SHP77 treated with DMSO at 0.1 percent for 48 hours (cell line): ENCODE measurements at regions not wholly inside any gene's neighbourhood (a gene's known extent, or its start where the extent isn't known, plus 50 kb on each side); places are given as distances from the start of the nearest gene placed in this dataset.

Source experiments
- DNase-seq: peaks from one replicate; lab custom pipeline; 2025; lab: John Stamatoyannopoulos, UW

DNA sequence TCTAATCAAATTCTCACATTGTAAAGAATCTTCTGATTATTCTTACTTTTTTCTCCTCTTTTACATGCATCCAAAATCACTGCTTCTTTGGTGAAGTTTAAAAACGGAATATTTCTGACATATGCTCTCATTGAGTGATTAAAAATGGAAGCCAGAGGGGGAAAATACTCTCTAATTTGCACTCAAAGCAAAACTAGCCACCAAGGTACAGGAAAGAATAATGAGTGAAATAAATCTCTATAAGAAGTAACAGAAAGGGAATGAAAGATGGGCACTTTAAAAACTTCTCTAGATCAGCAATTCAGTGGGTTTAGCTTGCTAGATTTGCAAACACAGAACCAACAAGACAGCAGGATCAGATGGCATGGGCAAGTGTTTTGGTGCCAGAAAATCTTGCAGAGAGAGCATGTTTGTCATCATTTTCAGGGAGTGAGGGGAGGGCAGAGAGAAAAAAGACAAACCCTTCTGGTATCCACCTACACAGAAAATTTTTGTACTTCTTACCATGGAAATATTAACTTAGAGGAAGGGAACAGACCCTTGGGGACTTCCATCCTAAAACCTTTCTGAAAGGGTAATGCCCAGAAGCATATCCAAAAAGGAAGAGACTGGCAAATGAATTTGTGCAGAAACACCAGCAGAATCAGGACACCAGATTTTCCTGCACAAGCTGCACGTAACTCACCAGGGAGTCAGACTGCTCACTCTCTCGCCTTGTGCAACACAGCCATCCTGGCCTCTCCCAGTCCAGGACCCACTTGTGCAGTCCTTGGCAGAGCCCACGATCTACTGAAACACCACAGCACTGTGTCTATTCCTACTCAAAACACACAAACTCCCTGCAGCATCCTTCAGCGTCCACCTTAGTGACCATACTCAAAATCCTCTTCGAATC, 270.2 kb upstream of the PRDM1 start:
- DNase-seq = no peak

GRCh38 chr6:105814745-105815536, 271.2 kb upstream of the PRDM1 start:
- DNase-seq = no peak

DNA sequence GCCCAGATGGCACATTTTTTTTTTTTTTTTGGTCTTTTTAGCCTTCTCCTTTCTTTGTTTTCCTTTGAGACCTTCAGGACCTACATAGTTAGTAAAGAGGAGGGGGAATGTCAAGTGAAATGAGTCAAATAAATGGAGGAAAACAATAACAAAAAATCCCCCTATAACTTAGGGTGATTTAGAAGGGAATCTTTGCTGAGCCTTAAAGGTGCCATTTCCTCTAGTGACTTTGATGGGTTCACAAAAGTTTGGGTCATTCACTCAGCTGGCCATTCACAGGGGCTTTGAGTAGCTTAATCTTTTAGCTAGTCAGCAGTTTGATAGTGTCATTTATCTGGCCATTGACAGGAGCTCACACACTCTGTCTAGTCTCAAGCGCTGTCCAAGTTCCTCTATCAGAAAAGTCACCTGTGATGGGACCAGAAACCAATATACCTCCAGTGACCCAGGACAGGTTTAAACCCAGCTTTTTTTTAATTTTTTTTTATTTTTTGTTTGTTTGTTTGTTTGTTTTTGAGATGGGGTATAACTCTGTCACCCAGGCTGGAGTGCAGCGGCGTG, 275.1 kb upstream of the PRDM1 start:
- DNase-seq = no peak

- no peak for DNase-seq
Measured at GRCh38 chr6:105810105-105810921, 275.8 kb upstream of the PRDM1 start.

- DNase-seq = no peak
Measured at GRCh38 chr6:105808571-105808970, 277.6 kb upstream of the PRDM1 start.

GRCh38 chr6:105807905-105808304, 278.2 kb upstream of the PRDM1 start:
- DNase-seq = no peak

DNA sequence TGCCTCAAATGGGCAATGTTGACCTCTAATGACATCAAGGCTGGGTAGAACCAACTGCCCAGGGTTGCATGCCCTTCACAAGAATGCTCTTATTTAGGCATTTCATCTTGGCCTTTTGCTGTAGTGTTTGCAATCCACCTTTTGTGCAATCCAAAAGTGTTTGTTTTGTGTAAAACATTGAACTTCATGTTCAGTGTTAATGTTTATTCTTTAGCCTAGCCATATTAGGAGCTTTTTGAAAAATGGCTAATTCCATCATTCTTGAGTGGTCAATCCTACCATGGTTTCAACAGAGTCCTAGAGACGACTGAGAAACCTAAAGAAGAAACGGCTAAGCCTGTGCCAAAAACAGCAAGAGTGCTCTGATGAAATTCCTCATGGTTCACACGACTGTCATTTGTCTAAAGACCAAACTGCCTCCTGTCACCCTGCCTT, 279.6 kb upstream of the PRDM1 start:
- DNase-seq = no peak

DNA sequence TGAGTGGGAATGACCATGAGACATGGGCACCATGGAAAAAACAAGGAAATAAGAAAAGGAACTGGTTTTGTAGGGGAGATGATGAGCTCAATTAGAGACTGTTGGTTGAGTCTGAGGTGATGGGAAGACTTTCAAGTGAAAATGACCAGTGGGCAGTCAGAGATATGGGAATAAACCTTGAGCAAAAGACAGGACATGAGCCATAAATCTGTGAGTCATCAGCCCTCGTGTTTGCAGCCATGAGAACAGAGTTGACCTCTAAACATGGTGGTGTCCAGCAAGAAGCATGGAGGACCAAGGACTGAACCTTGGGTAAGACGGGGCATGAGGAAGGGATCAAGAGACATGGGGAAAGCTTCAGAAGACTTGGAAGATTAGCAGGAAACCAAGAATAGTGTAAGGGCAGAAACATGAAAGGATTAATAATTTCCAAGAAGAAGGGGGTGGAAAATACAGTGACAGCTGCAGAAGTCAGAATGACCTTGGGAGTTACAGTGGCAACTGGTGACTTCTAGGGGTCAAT, 280.6 kb upstream of the PRDM1 start:
- no peak for DNase-seq

- DNase-seq = no peak
Measured at GRCh38 chr6:105804424-105804823, 281.7 kb upstream of the PRDM1 start.

- no peak for DNase-seq
Measured at GRCh38 chr6:105804000-105804399, 282.1 kb upstream of the PRDM1 start.

DNA sequence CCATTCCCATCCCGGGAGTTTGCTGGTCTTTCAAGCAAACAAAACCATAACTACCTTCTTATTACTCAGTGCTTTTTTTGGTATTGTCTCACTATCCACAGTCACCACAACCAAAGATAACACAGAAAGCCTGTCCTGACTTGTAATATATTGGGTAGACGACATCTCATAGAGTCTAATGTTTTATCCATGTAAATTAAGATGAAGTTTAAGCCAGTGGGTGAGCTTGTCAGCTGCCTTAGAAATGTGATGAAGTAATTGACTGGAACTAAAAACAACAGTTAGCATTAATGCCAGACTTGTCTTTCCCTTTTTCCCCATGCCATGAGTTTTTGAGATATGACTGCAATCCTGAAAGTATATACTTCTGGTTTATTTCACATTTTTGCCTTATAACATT, 282.7 kb upstream of the PRDM1 start:
- DNase-seq = no peak

GRCh38 chr6:105802703-105803102, 283.4 kb upstream of the PRDM1 start:
- DNase-seq = no peak

DNA sequence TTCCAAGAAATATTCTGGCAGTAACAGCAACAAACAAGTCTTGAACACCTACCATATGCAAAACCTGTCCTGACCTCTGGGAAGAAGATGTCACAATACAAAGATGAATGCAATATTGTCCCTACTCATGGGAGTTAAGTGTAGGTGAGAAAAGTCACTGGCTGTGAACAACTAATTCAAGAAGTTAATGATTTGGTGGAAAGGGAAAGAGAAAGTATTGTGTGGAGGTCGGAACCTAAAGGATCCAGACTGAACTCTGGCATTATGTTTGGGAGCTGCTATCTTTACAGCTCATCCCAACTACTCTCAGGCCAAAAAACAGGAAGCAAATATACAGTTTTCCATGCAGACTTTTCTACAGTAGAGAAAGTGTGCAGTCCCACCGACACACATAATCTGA, 285.3 kb upstream of the PRDM1 start:
- no peak for DNase-seq

DNA sequence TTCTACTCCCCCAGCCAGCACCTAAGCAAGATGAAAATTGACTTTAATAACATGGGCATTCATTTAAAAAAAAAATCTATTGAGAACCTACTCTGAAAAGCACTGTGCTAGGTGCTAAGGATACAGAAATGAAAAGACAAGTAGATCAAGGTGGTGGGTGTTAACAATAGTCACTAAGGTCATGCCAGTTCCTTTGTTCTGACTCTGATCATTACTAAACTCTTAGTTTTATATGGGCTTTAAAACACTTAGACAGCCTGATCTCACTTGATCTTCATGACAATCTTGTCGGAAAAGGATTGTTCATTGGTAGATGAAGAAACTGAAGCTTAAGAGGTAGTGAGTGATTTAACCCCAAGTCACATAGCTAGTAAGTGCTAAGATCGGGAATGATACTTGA, 285.7 kb upstream of the PRDM1 start:
- DNase-seq = no peak

GRCh38 chr6:105799056-105799455, 287.1 kb upstream of the PRDM1 start:
- DNase-seq = no peak

DNA sequence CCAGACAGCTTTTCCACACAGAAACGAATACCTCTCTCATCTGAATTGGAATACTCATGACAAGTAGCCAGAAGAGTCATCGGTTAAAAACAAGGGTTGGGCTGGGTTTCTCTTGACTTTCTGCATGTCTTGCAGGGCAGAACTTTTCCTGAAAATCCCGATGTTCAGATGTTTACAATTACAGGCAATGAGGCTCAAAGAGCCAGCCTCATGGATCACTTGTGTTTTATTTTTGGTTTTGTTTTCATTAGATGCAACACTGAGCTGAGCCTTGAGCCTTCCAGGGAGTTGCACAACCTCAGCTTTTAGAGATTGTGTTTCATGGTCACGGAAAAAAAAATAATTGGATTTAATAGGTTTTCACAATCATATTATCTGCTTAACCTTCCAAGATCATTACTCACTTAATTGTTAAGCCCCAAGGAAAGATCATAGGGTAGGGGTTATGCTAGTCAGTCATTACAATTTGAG, 288.1 kb upstream of the PRDM1 start:
- no peak for DNase-seq

GRCh38 chr6:105797286-105797979, 288.7 kb upstream of the PRDM1 start:
- no peak for DNase-seq

DNA sequence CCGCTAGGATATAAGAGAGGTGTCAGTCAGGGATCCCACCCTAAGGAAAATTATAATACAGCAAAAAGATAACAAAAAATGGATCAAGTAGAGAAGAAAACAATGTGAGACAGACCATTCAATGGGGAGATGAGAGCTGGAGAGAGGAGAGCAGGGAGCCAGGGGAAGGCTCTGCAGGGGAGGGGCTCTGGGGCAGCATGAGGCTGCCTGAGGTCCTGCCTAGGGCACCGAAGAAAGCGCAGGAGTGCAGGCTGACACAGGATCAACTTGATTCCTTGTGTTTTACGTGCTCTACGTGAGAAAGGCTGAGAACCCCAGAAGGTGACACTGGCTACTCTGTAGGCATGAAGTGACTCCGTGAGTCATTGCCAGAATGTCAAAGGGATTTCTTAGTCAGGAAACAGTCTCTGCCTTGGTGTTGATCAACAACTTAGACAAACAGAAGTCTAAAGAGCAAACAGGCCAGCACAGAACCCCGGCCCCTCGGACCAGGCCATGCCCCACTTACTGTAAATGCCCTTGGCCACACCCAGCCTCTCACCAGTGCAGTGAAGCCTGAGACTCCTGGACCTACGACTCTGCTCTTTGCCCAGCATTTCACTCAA, 290.1 kb upstream of the PRDM1 start:
- no peak for DNase-seq

DNA sequence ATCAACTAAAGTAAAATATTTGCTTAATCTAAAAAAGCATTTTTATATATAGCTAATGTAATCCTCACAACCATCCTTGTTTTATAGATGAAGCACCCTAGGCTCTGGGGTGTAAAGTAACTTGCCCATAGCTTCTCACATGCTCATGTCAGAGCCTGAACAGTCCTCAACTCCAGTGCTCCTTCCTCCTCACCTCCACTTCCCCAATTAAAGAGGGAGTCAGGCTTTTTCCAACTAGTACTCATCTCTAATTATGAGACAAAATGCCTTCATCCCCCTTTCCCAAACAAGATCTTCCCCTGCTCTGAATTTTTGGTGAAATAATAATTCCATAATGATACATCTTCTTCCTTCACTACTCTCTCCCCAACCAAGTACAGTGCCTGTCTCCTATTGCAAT, 290.8 kb upstream of the PRDM1 start:
- no peak for DNase-seq

- DNase-seq = no peak
Measured at GRCh38 chr6:105794870-105795269, 291.3 kb upstream of the PRDM1 start.

- no peak for DNase-seq
Measured at GRCh38 chr6:105794239-105794638, 291.9 kb upstream of the PRDM1 start.
